Neural crest cell (in vitro differentiated cells): ENCODE measurements at regions not wholly inside any gene's neighbourhood (a gene's known extent, or its start where the extent isn't known, plus 50 kb on each side); places are given as distances from the start of the nearest gene placed in this dataset.

Experiments
- DNase-seq: peaks from one replicate; pipeline ENCODE4 v3.0.0; 2021; ENCODE audit warnings: low read depth, mixed read lengths, low spot score
- H3K27ac Mint-ChIP-seq: one replicate; pipeline ENCODE4 v1.8.0; 2021; ENCODE audit warnings: mild to moderate bottlenecking, mixed read lengths; ENCODE audit not compliant: unreplicated experiment
- H3K27me3 Mint-ChIP-seq: 2 replicates; pipeline ENCODE4 v1.8.0; 2021; ENCODE audit warnings: low read depth, mild to moderate bottlenecking, mixed read lengths
- H3K36me3 Mint-ChIP-seq: 2 replicates; pipeline ENCODE4 v1.8.0; 2021; ENCODE audit warnings: low read depth, mild to moderate bottlenecking, mixed read lengths
- H3K4me1 Mint-ChIP-seq: 2 replicates; pipeline ENCODE4 v1.8.0; 2021; ENCODE audit warnings: mixed read lengths
- H3K4me3 Mint-ChIP-seq: one replicate; pipeline ENCODE4 v1.8.0; 2021; ENCODE audit warnings: mild to moderate bottlenecking, mixed read lengths
- H3K9me3 Mint-ChIP-seq: 2 replicates; pipeline ENCODE4 v1.8.0; 2021; ENCODE audit warnings: mixed read lengths
- TF ChIP-seq, protein P1 (sequence below): fragments of 200-600 bp; sonication (generic); conservative IDR thresholded peaks from 2 replicates; pipeline ENCODE4 v1.5.0; 2021; ENCODE audit warnings: antibody characterized with exemption, mild to moderate bottlenecking

GRCh38 chr2:147110962-147111361 is 733.9 kb upstream of the ACVR2A start:
- Mint-ChIP-seq H3K27me3 (no peaks in the 10 kb centered on the region), H3K4me3 (no peak overlapping the region), H3K36me3 (no peaks in the 10 kb centered on the region), H3K9me3 (peaks cover 4% of the 10 kb centered on the region), H3K27ac (no peak overlapping the region), H3K4me1 (peaks cover 13% of the 10 kb centered on the region)
- no peak for DNase-seq
- TF ChIP-seq, protein P1, sequence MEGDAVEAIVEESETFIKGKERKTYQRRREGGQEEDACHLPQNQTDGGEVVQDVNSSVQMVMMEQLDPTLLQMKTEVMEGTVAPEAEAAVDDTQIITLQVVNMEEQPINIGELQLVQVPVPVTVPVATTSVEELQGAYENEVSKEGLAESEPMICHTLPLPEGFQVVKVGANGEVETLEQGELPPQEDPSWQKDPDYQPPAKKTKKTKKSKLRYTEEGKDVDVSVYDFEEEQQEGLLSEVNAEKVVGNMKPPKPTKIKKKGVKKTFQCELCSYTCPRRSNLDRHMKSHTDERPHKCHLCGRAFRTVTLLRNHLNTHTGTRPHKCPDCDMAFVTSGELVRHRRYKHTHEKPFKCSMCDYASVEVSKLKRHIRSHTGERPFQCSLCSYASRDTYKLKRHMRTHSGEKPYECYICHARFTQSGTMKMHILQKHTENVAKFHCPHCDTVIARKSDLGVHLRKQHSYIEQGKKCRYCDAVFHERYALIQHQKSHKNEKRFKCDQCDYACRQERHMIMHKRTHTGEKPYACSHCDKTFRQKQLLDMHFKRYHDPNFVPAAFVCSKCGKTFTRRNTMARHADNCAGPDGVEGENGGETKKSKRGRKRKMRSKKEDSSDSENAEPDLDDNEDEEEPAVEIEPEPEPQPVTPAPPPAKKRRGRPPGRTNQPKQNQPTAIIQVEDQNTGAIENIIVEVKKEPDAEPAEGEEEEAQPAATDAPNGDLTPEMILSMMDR: no peak

- DNase-seq: no peak
- H3K9me3 Mint-ChIP-seq: peaks cover 4% of the 10 kb centered on the region
- no peak overlapping the region for H3K4me3 Mint-ChIP-seq
- peaks cover 13% of the 10 kb centered on the region for H3K4me1 Mint-ChIP-seq
- TF ChIP-seq, protein P1: no peak
- H3K27me3 Mint-ChIP-seq: no peaks in the 10 kb centered on the region
- H3K27ac Mint-ChIP-seq: peak overlapping the region; percentile 12
- no peaks in the 10 kb centered on the region for H3K36me3 Mint-ChIP-seq
Measured at GRCh38 chr2:147110317-147110716, 734.5 kb upstream of the ACVR2A start.

- Mint-ChIP-seq H3K27ac (no peak overlapping the region), H3K36me3 (no peaks in the 10 kb centered on the region)
Measured at GRCh38 chr2:147109291-147109690, 735.5 kb upstream of the ACVR2A start.

DNA sequence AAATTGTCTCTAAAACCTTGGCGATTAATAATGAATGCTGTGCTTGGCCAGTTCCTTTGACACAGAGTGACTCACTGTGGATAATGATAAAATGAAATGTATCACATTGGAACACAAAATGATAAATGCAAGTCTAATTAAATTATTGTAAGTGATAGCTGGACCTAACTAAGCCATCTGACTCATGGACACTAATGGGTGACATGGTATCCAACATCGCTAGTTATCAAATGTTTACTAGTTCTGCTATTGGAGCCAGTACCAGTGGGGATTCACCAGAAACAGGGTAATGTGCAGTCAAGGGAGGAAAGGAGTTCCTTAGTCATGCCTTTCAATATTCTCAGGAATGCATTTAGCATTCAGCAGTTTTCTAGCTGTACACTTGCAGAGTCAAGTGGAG is 736.3 kb upstream of the ACVR2A start:
- Mint-ChIP-seq H3K36me3 (no peaks in the 10 kb centered on the region), H3K4me3 (no peak overlapping the region), H3K4me1 (peaks cover 13% of the 10 kb centered on the region), H3K27me3 (no peaks in the 10 kb centered on the region), H3K27ac (no peak overlapping the region), H3K9me3 (peaks cover 4% of the 10 kb centered on the region)
- TF ChIP-seq, protein P1: no peak
- DNase-seq: no peak

More at GRCh38 chr2:147109291-147109690, 735.5 kb upstream of the ACVR2A start:
- H3K27me3 Mint-ChIP-seq: no peaks in the 10 kb centered on the region
- DNase-seq: no peak
- peaks cover 13% of the 10 kb centered on the region for H3K4me1 Mint-ChIP-seq
- TF ChIP-seq, protein P1: no peak
- H3K9me3 Mint-ChIP-seq: peaks cover 4% of the 10 kb centered on the region
- H3K4me3 Mint-ChIP-seq: no peak overlapping the region

DNA sequence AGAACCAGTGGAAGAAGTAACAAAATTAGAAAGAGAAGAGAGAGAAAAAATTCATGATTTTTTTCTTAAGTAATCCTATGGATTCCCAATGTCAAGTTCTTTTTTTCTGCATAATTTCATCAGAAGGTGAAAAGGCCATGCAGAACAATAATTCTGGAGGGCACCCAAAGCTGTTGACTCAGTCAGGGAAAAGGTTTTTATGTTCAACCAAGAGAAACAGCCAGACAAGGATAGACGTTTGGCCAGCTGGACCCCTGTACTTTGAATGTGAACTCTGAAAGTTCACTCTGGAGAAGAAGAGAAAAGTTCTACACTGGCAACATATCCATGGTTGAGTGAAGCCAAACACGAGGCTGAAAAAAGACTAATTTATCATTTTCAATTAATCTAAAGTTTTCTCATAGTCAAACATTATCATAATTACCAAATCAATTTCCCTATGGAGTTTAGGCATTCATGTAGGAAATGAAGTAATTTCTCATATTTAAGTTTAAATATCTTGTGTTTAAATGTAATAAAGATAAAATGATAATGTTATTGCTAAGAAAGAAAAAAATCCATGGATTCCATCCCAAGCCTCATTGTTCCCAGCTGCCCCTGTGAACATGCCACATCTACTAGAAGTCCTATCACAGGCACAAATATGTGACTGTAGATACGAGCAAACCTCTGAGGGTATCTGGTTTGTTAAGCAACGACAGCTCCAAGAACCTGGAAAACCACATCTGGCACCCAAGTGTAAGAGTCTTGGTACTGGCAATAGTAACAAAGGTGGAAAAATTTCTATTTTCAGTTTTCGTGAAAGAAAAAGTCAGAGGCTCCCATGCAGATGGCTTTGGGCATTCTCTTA is 742.7 kb upstream of the ACVR2A start:
- no peaks in the 10 kb centered on the region for H3K36me3 Mint-ChIP-seq
- no peak for DNase-seq
- peaks cover 4% of the 10 kb centered on the region for H3K9me3 Mint-ChIP-seq
- H3K27me3 Mint-ChIP-seq: no peaks in the 10 kb centered on the region
- TF ChIP-seq, protein P1: no peak
- H3K27ac Mint-ChIP-seq: no peak overlapping the region
- H3K4me1 Mint-ChIP-seq: no peaks in the 10 kb centered on the region
- H3K4me3 Mint-ChIP-seq: no peak overlapping the region
